CD14-positive monocyte (primary cell): ENCODE measurements at regions not wholly inside any gene's neighbourhood (a gene's known extent, or its start where the extent isn't known, plus 50 kb on each side); places are given as distances from the start of the nearest gene placed in this dataset.
"Not testable (repeated sequence)": the region's sequence is repeated elsewhere in the genome, so short reads cannot be mapped to it uniquely, and the experiment has no call there.

ENCODE experiments used
- DNase-seq, 3 donors: peaks; one replicate each; pipeline ENCODE4 v3.0.0-alpha.2; 2011 to 2022
- H2AFZ ChIP-seq: 2 replicates; pipeline ENCODE4 v1.6.0; 2012; ENCODE audit warnings: mild to moderate bottlenecking, low read depth, low read length, inconsistent platforms; ENCODE audit not compliant: insufficient read depth, poor library complexity, severe bottlenecking
- H3K27ac ChIP-seq, 2 donors: 1 replicate in 1 of 2; 2 replicates in 1 of 2; pipeline ENCODE4 v1.5.1; 2012 to 2013; ENCODE audit warnings: low read length in 2 of 2, control low read depth in 1 of 2, inconsistent platforms in 1 of 2, low read depth in 1 of 2, mild to moderate bottlenecking in 1 of 2
- H3K27me3 ChIP-seq, 2 donors: one replicate each; pipeline versions ENCODE4 v1.6.0 to v1.6.1; 2011 to 2013; ENCODE audit warnings: low read length in 2 of 2; ENCODE audit not compliant: control insufficient read depth in 2 of 2, insufficient read depth in 2 of 2
- H3K36me3 ChIP-seq, 2 donors: replicated peaks in 1 of 2; 1 replicate in 1 of 2; 2 replicates in 1 of 2; pipeline versions ENCODE4 v1.5.1 to v1.6.1; 2012 to 2013; ENCODE audit warnings: low read length in 2 of 2, control low read depth in 1 of 2, inconsistent platforms in 1 of 2, mild to moderate bottlenecking in 1 of 2; ENCODE audit not compliant: insufficient read depth in 2 of 2, control insufficient read depth in 1 of 2
- H3K4me1 ChIP-seq, 2 donors: 1 replicate in 1 of 2; 2 replicates in 1 of 2; pipeline versions ENCODE4 v1.5.1 to v1.6.1; 2012 to 2013; ENCODE audit warnings: low read length in 2 of 2, control low read depth in 1 of 2, inconsistent platforms in 1 of 2, mild to moderate bottlenecking in 1 of 2, moderate library complexity in 1 of 2; ENCODE audit not compliant: insufficient read depth in 2 of 2, control insufficient read depth in 1 of 2
- H3K4me2 ChIP-seq: replicated peaks from 2 replicates; pipeline ENCODE3; 2012; ENCODE audit warnings: low read length, moderate library complexity, mild to moderate bottlenecking; ENCODE audit not compliant: poor library complexity, severe bottlenecking; ENCODE audit errors: extremely low read depth
- H3K4me3 ChIP-seq, 3 experiments: fragments of 200-600 bp in 1 of 3; sonication (generic) in 1 of 3; replicated peaks in 1 of 3; 1 replicate in 2 of 3; 2 replicates in 1 of 3; pipeline ENCODE4 v1.5.1; 2011 to 2013; ENCODE audit warnings: low read length in 3 of 3, mild to moderate bottlenecking in 3 of 3, control low read depth in 2 of 3, low read depth in 2 of 3, inconsistent platforms in 1 of 3, moderate library complexity in 1 of 3
- H3K79me2 ChIP-seq: 2 replicates; pipeline ENCODE4 v1.6.0; 2012; ENCODE audit warnings: mild to moderate bottlenecking, control low read depth, inconsistent platforms, low read length, moderate library complexity; ENCODE audit not compliant: insufficient read depth
- H3K9ac ChIP-seq: 2 replicates; pipeline ENCODE4 v1.6.0; 2017; ENCODE audit warnings: low read length, mild to moderate bottlenecking; ENCODE audit not compliant: insufficient read depth, poor library complexity, severe bottlenecking
- H3K9me3 ChIP-seq, 2 donors: replicated peaks in 1 of 2; 1 replicate in 1 of 2; 2 replicates in 1 of 2; pipeline versions ENCODE4 v1.5.1 to v1.6.1; 2012 to 2013; ENCODE audit warnings: low read length in 2 of 2, control low read depth in 1 of 2; ENCODE audit not compliant: control insufficient read depth in 1 of 2, insufficient read depth in 1 of 2
- H4K20me1 ChIP-seq: 2 replicates; pipeline ENCODE4 v1.6.0; 2012; ENCODE audit warnings: mild to moderate bottlenecking, low read length, control low read depth, moderate library complexity; ENCODE audit not compliant: insufficient read depth
- H3K27ac Mint-ChIP-seq, 7 donors: one replicate each; pipeline ENCODE4 v1.8.0; 2020; ENCODE audit warnings: mild to moderate bottlenecking in 7 of 7, mixed read lengths in 7 of 7, moderate library complexity in 6 of 7, inconsistent platforms in 2 of 7
- H3K27me3 Mint-ChIP-seq, 3 donors: one replicate each; pipeline ENCODE4 v1.8.0; 2021 to 2022; ENCODE audit warnings: low read depth in 3 of 3, mild to moderate bottlenecking in 3 of 3, mixed read lengths in 3 of 3, moderate library complexity in 3 of 3, inconsistent platforms in 1 of 3
- H3K36me3 Mint-ChIP-seq, 2 donors: one replicate each; pipeline ENCODE4 v1.8.0; 2020; ENCODE audit warnings: mixed read lengths in 2 of 2, inconsistent platforms in 1 of 2, mild to moderate bottlenecking in 1 of 2
- H3K4me1 Mint-ChIP-seq: one replicate; pipeline ENCODE4 v1.8.0; 2020; ENCODE audit warnings: mild to moderate bottlenecking, mixed read lengths
- H3K4me3 Mint-ChIP-seq, 2 donors: one replicate each; pipeline ENCODE4 v1.8.0; 2020; ENCODE audit warnings: mild to moderate bottlenecking in 2 of 2, mixed read lengths in 2 of 2, moderate library complexity in 1 of 2
- H3K9me3 Mint-ChIP-seq, 7 donors: one replicate each; pipeline ENCODE4 v1.8.0; 2020 to 2022; ENCODE audit warnings: mixed read lengths in 7 of 7, mild to moderate bottlenecking in 6 of 7, moderate library complexity in 6 of 7, inconsistent platforms in 2 of 7
- CTCF ChIP-seq: fragments of 200-600 bp; IDR thresholded peaks from one replicate; pipeline ENCODE4 v1.8.0; 2022; ENCODE audit warnings: antibody characterized with exemption, mild to moderate bottlenecking
- WGBS: methylation state at CpG from one replicate; pipeline ENCODE4 v1.1.5; 2013; ENCODE audit warnings: missing lambda C conversion rate; ENCODE audit not compliant: insufficient coverage; 5-methylcytosine and 5-hydroxymethylcytosine counted together
- intact Hi-C, 2 donors: fragments of 100-400 bp; cut with micrococcal nuclease; formaldehyde crosslinking; loops; one replicate each; pipeline versions ENCODE4 v1.15.0 to v1.15.1; 2023

GRCh38 chr6:141388666-141389065 lies 744.1 kb upstream of the GJE1 start:
- Histone ChIP-seq H2AFZ (no peak overlapping the region), H3K27ac (no peak overlapping the region), H3K79me2 (no peaks in the 10 kb centered on the region), H3K36me3 (no peaks in the 10 kb centered on the region), H3K9ac (no peak overlapping the region), H3K27me3 (no peaks in the 10 kb centered on the region), H3K4me1 (no peaks in the 10 kb centered on the region), H3K4me2 (no peak overlapping the region), H3K9me3 (no peaks in the 10 kb centered on the region), H4K20me1 (no peaks in the 10 kb centered on the region), H3K4me3 (no peak overlapping the region)
- TF ChIP-seq CTCF, result no peak
- Mint-ChIP-seq H3K27ac (no peak overlapping the region), H3K36me3 (no peaks in the 10 kb centered on the region), H3K27me3 (peaks cover 0 to under 1% (median 0%) of the 10 kb centered on the region in 3 donors), H3K4me1 (no peaks in the 10 kb centered on the region), H3K9me3 (peaks cover 0 to 9% (median 2%) of the 10 kb centered on the region in 7 donors), H3K4me3 (no peak overlapping the region)
- 85% methylated on average over 2 of the region's 3 CpGs for WGBS
- intact Hi-C loops, result no loop called here
- DNase-seq, result no peak

GRCh38 chr6:141370438-141370837 lies 762.3 kb upstream of the GJE1 start:
- H3K36me3 ChIP-seq, result no peaks in the 10 kb centered on the region
- Mint-ChIP-seq H3K9me3 (peaks cover 0 to 8% (median 3%) of the 10 kb centered on the region in 7 donors), H3K36me3 (no peaks in the 10 kb centered on the region), H3K27ac (no peak overlapping the region), H3K4me1 (no peaks in the 10 kb centered on the region), H3K27me3 (peaks cover 0 to 1% (median 0%) of the 10 kb centered on the region in 3 donors), H3K4me3 (no peak overlapping the region)
- H2AFZ ChIP-seq, result no peak overlapping the region
- H4K20me1 ChIP-seq, result no peaks in the 10 kb centered on the region
- no peaks in the 10 kb centered on the region for H3K4me1 ChIP-seq
- H3K9ac ChIP-seq, result no peak overlapping the region
- H3K9me3 ChIP-seq, result no peaks in the 10 kb centered on the region
- TF ChIP-seq CTCF, result no peak
- H3K4me2 ChIP-seq, result no peak overlapping the region
- no peak for DNase-seq
- no peaks in the 10 kb centered on the region for H3K79me2 ChIP-seq
- WGBS, result no CpG with 5 or more reads among the region's 2 CpGs
- H3K4me3 ChIP-seq, result no peak overlapping the region
- intact Hi-C loops, result no loop called here
- no peaks in the 10 kb centered on the region for H3K27me3 ChIP-seq
- no peak overlapping the region for H3K27ac ChIP-seq

GRCh38 chr6:141366796-141367195 lies 765.9 kb upstream of the GJE1 start:
- H3K9me3 Mint-ChIP-seq, H3K36me3 ChIP-seq, H2AFZ ChIP-seq, intact Hi-C loops, H3K27ac ChIP-seq, H3K4me1 Mint-ChIP-seq, H3K27ac Mint-ChIP-seq, H4K20me1 ChIP-seq, H3K4me1 ChIP-seq, H3K27me3 ChIP-seq, H3K4me2 ChIP-seq, H3K9me3 ChIP-seq, DNase-seq, H3K27me3 Mint-ChIP-seq, H3K4me3 Mint-ChIP-seq, H3K9ac ChIP-seq, H3K79me2 ChIP-seq, H3K36me3 Mint-ChIP-seq, H3K4me3 ChIP-seq: not testable (repeated sequence)
- WGBS, result no CpG with 5 or more reads among the region's 1 CpG
